SK-N-MC (cell line): ENCODE measurements at regions not wholly inside any gene's neighbourhood (a gene's known extent, or its start where the extent isn't known, plus 50 kb on each side); places are given as distances from the start of the nearest gene placed in this dataset.
A peak's percentile ranks its signal among the peaks of the same experiment; 100 is the strongest.

ENCODE experiments used
- DNase-seq: peaks from one replicate; pipeline ENCODE4 v3.0.0-alpha.2; 2011; ENCODE audit warnings: low read depth, low spot score
- H3K27ac ChIP-seq: fragments of 200-600 bp; sonication (generic); 2 replicates; pipeline ENCODE4 v1.5.1; 2016; ENCODE audit warnings: mixed run types
- H3K36me3 ChIP-seq: fragments of 200-600 bp; sonication (generic); 2 replicates; pipeline ENCODE4 v1.6.1; 2017; ENCODE audit warnings: antibody characterized with exemption, low read length, mixed read lengths; ENCODE audit not compliant: insufficient read depth
- H3K4me3 ChIP-seq: fragments of 200-600 bp; sonication (generic); 2 replicates; pipeline ENCODE4 v1.5.1; 2016
- H3K9ac ChIP-seq: fragments of 200-600 bp; sonication (generic); 2 replicates; pipeline ENCODE4 v1.8.0; 2017; ENCODE audit warnings: mixed run types, mixed read lengths; ENCODE audit not compliant: insufficient read length
- H3K9me3 ChIP-seq: fragments of 200-600 bp; sonication (generic); 2 replicates; pipeline ENCODE4 v1.6.1; 2017; ENCODE audit warnings: low read depth, mild to moderate bottlenecking, antibody characterized with exemption, low read length, moderate library complexity, mixed read lengths
- EZH2 ChIP-seq: fragments of 200-600 bp; sonication (generic); IDR thresholded peaks from one replicate; pipeline ENCODE4 v1.6.1; 2017; ENCODE audit warnings: antibody characterized with exemption
- FOXP2 ChIP-seq: optimal IDR thresholded peaks from 2 replicates; pipeline ENCODE3; 2011; ENCODE audit warnings: mild to moderate bottlenecking, moderate library complexity; ENCODE audit not compliant: insufficient read depth; ENCODE audit errors: extremely low read length, control extremely low read depth
- POLR2AphosphoS5 ChIP-seq: IDR thresholded peaks from 2 replicates; pipeline ENCODE4 v1.6.1; 2012; ENCODE audit warnings: mild to moderate bottlenecking, low read depth, low read length, borderline replicate concordance

GRCh38 chr21:20644552-20644951, 353.7 kb upstream of the NCAM2 start:
- no peak for TF ChIP-seq FOXP2
- TF ChIP-seq POLR2AphosphoS5 = no peak
- TF ChIP-seq EZH2 = no peak
- Histone ChIP-seq H3K27ac (no peak overlapping the region), H3K9ac (no peak overlapping the region), H3K36me3 (no peaks in the 10 kb centered on the region), H3K9me3 (no peaks in the 10 kb centered on the region), H3K4me3 (no peak overlapping the region)
- DNase-seq = no peak

- no peak for TF ChIP-seq FOXP2
- TF ChIP-seq POLR2AphosphoS5 = no peak
- TF ChIP-seq EZH2 = no peak
- H3K9ac ChIP-seq = no peak overlapping the region
- no peak overlapping the region for H3K27ac ChIP-seq
- H3K36me3 ChIP-seq = no peaks in the 10 kb centered on the region
- DNase-seq = no peak
- no peaks in the 10 kb centered on the region for H3K9me3 ChIP-seq
- H3K4me3 ChIP-seq = no peak overlapping the region
These were observed 352.9 kb upstream of the NCAM2 start for GRCh38 chr21:20645344-20645743.

- no peak for DNase-seq
- H3K4me3 ChIP-seq = no peak overlapping the region
- TF ChIP-seq FOXP2 = no peak
- TF ChIP-seq POLR2AphosphoS5 = no peak
- TF ChIP-seq EZH2 = no peak
- H3K9me3 ChIP-seq = no peaks in the 10 kb centered on the region
- H3K9ac ChIP-seq = no peak overlapping the region
- H3K36me3 ChIP-seq = no peaks in the 10 kb centered on the region
- H3K27ac ChIP-seq = no peak overlapping the region
These were observed 351.6 kb upstream of the NCAM2 start for GRCh38 chr21:20646431-20647165.

GRCh38 chr21:20647607-20648006, 350.6 kb upstream of the NCAM2 start:
- no peak overlapping the region for H3K9ac ChIP-seq
- TF ChIP-seq FOXP2 (no peak), EZH2 (no peak), POLR2AphosphoS5 (no peak)
- DNase-seq = peak; percentile 42
- no peaks in the 10 kb centered on the region for H3K9me3 ChIP-seq
- H3K4me3 ChIP-seq = peak overlapping the region; percentile 24; the same call in 1 of the 2 replicates
- H3K27ac ChIP-seq = peak overlapping the region; percentile 33; the same call in 1 of the 2 replicates
- no peaks in the 10 kb centered on the region for H3K36me3 ChIP-seq

GRCh38 chr21:20649231-20649630, 349.0 kb upstream of the NCAM2 start:
- H3K27ac ChIP-seq = no peak overlapping the region
- TF ChIP-seq FOXP2 (no peak), EZH2 (no peak), POLR2AphosphoS5 (no peak)
- H3K4me3 ChIP-seq = no peak overlapping the region
- DNase-seq = no peak
- no peak overlapping the region for H3K9ac ChIP-seq
- no peaks in the 10 kb centered on the region for H3K36me3 ChIP-seq
- H3K9me3 ChIP-seq = no peaks in the 10 kb centered on the region

- Histone ChIP-seq H3K9ac (no peak overlapping the region), H3K36me3 (no peaks in the 10 kb centered on the region), H3K4me3 (no peak overlapping the region), H3K27ac (no peak overlapping the region), H3K9me3 (no peaks in the 10 kb centered on the region)
- no peak for DNase-seq
- TF ChIP-seq FOXP2 (no peak), POLR2AphosphoS5 (no peak), EZH2 (no peak)
These were observed 345.4 kb upstream of the NCAM2 start for GRCh38 chr21:20652846-20653245.

GRCh38 chr21:20661246-20661645, 337.0 kb upstream of the NCAM2 start:
- TF ChIP-seq POLR2AphosphoS5 (no peak), EZH2 (no peak), FOXP2 (no peak)
- Histone ChIP-seq H3K36me3 (no peaks in the 10 kb centered on the region), H3K9ac (no peak overlapping the region), H3K9me3 (no peaks in the 10 kb centered on the region), H3K4me3 (no peak overlapping the region), H3K27ac (no peak overlapping the region)
- no peak for DNase-seq

GRCh38 chr21:20661745-20662422, 336.3 kb upstream of the NCAM2 start:
- Histone ChIP-seq H3K27ac (no peak overlapping the region), H3K9me3 (no peaks in the 10 kb centered on the region), H3K4me3 (no peak overlapping the region), H3K9ac (no peak overlapping the region), H3K36me3 (no peaks in the 10 kb centered on the region)
- TF ChIP-seq POLR2AphosphoS5 (no peak), FOXP2 (no peak), EZH2 (no peak)
- peak; percentile 5 for DNase-seq

- Histone ChIP-seq H3K36me3 (no peaks in the 10 kb centered on the region), H3K9ac (no peak overlapping the region), H3K27ac (no peak overlapping the region), H3K4me3 (no peak overlapping the region), H3K9me3 (no peaks in the 10 kb centered on the region)
- DNase-seq = no peak
- TF ChIP-seq POLR2AphosphoS5 (no peak), EZH2 (no peak), FOXP2 (no peak)
These were observed 335.7 kb upstream of the NCAM2 start for GRCh38 chr21:20662514-20662913.

GRCh38 chr21:20667931-20668330, 330.3 kb upstream of the NCAM2 start:
- Histone ChIP-seq H3K4me3 (no peak overlapping the region), H3K9ac (no peak overlapping the region), H3K27ac (no peak overlapping the region), H3K36me3 (no peaks in the 10 kb centered on the region), H3K9me3 (no peaks in the 10 kb centered on the region)
- no peak for DNase-seq
- TF ChIP-seq FOXP2 (no peak), EZH2 (no peak), POLR2AphosphoS5 (no peak)
